Germinal center (tissue), 1 donor: ENCODE measurements at regions not wholly inside any gene's neighbourhood (a gene's known extent, or its start where the extent isn't known, plus 50 kb on each side); places are given as distances from the start of the nearest gene placed in this dataset.
"Not testable (repeated sequence)": the region's sequence is repeated elsewhere in the genome, so short reads cannot be mapped to it uniquely, and the experiment has no call there.

Experiments
- DNase-seq: peaks from one replicate; pipeline ENCODE4 v3.0.0; 2012; ENCODE audit warnings: mixed read lengths, low spot score

DNA sequence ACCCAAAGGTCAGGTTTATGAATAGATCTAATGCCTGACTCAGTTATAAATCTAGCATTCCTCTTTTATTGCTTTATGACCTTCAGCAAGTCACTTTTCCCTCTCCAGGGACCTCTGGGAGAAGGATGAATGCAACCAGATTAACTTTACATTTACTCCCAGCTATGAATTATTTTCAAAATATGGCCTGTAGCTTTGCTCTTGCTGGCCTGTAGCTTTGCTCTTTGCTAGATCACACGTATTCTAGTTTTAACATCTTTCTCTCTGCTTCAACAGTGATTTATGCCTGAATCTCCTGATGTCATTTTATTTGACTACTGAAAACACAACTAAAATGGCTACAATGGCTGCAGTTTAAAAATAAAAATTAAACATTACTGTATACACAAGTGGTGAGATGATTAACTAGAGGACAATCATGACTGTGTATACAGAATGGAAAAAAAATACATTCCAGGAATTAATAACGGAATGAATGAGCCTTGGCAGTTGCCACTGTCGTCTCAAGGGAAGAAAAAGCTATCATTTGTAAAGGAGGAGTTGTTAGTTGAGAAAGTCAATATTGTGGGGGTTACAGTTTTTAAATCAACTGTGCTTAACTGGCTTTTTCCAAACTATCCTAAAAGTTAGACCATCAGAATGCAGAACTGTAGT, 434.5 kb upstream of the GOT2 start:
- DNase-seq: no peak

- DNase-seq: no peak
Measured at GRCh38 chr16:59164461-59164860, 430.3 kb upstream of the GOT2 start.

DNA sequence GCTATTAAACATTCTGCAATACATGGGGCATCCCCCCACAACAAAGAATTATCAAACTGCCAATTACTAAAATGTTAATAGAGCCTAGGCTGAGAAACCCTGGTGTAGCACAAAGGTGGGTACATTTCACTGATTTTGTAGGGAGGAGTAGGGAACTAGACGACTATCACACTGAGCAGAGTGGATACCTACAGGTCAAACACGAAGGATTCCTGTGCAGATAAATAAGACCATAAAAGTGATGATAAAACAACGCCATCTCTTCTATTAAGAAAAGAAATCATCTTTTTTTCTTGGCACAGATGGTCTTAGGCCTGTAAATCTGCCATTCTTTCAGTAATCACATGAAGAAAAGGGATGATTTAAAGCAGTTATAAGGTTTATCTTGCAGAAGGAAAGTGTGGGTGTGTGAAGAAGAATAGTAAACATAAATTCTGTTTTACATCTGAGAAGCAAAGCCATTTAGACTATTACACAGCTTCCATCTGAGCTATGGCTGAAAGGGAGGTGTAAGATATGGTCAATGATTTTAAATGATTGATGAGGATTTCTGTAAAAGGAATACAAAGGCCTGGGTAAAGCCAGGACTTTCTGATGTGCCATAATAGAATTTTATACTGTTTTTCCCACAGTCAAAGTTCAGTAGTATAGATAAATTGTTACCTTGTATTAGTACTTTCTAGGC, 429.4 kb upstream of the GOT2 start:
- DNase-seq: no peak

GRCh38 chr16:59161679-59162078, 427.6 kb upstream of the GOT2 start:
- DNase-seq: no peak

GRCh38 chr16:59154295-59154694, 420.2 kb upstream of the GOT2 start:
- DNase-seq: no peak

- no peak for DNase-seq
Measured at GRCh38 chr16:59148769-59149155, 414.6 kb upstream of the GOT2 start.

- DNase-seq: no peak
Measured at GRCh38 chr16:59148056-59148768, 414.1 kb upstream of the GOT2 start.

- DNase-seq: no peak
Measured at GRCh38 chr16:59146140-59146539, 412.0 kb upstream of the GOT2 start.

DNA sequence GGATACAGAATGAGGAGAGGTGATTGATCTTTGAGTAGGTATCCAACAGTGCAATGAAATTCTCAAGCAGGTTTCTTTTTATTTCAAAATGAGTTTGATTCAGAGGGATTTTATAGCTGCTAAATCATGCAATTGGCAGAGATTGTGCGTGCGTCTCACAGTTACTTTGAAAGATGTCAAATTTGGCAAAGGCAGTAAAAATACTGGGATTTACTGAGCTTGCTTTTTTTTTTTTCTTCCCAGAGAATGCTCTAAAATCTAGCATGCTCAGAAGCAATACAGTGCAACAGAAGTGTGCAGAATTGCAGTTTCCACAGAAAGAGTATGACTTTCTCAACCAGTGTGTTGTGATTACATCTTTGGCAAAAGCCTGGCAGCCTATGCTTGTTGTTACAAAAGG, 410.7 kb upstream of the GOT2 start:
- no peak for DNase-seq

- no peak for DNase-seq
Measured at GRCh38 chr16:59144326-59144725, 410.2 kb upstream of the GOT2 start.

GRCh38 chr16:59126486-59126885, 392.4 kb upstream of the GOT2 start:
- no peak for DNase-seq

GRCh38 chr16:59124056-59124455, 389.9 kb upstream of the GOT2 start:
- DNase-seq: no peak

DNA sequence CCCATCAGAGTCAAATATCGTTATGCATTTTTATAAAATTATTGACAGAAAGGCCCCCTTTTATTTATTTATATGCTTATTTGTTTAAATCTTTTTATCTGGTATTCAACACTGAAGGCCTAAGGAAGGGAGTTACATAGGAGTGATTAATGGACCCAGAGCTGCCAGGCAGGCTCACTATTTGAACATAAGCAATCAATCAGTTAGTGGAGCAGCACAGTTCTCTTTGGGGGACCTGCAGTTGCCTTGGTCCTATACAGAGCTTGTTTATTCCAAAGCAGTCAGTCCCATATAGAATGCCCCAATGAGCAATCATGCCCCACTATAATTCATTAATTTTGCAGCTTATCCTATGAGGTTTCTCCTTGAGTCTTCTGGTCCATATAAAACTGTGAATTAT, 389.4 kb upstream of the GOT2 start:
- no peak for DNase-seq

DNA sequence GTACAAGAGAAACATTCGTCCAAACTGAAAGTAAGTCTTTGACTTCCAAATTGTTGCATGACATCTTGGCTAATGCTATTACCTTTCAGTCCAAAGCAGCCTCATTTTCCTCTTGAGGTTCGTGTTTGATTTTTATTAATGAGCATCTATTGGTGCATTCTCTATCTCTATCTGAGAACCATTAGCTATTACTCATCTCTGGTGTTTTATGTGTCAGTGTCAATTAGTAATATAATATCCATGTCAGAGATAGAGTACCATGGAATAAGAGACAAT, 388.1 kb upstream of the GOT2 start:
- no peak for DNase-seq

GRCh38 chr16:59121411-59122261, 387.5 kb upstream of the GOT2 start:
- DNase-seq: no peak

DNA sequence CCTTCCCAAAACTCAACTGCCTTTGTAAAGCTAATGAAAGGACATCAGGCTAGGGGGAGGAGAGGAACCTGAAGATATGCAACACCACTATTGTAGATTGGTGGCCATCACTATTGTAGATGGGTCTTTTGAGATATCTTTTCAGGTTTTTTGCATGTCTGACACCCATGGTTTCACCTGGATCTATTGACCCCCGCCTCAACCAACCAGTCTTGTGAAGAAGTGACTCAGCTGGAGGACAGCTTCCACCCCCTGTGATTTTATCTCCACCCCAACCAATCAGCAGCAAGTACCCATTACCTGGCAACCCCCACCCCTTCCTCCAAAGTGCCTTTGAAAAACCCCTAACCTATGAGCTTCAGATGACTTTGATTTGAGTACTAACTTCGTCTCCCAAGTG, 382.6 kb upstream of the GOT2 start:
- no peak for DNase-seq

DNA sequence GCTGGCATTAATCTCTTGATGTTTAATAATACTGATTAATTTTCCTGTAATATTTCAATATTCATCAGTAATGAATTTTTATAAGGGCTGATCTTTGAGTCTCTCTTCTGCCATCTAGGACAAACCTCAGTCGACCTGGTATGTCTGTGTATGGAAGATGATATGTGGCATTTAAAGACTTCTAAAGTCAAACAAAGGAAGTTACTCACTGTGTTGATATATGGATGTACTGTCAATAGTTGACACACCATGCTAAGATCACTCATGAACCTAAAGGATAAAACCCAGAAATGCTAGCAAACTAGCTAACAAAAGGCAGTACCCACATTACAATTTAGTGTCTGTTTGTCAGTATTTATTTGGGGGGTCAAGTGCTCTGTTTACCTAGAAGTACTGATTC, 380.7 kb upstream of the GOT2 start:
- no peak for DNase-seq

DNA sequence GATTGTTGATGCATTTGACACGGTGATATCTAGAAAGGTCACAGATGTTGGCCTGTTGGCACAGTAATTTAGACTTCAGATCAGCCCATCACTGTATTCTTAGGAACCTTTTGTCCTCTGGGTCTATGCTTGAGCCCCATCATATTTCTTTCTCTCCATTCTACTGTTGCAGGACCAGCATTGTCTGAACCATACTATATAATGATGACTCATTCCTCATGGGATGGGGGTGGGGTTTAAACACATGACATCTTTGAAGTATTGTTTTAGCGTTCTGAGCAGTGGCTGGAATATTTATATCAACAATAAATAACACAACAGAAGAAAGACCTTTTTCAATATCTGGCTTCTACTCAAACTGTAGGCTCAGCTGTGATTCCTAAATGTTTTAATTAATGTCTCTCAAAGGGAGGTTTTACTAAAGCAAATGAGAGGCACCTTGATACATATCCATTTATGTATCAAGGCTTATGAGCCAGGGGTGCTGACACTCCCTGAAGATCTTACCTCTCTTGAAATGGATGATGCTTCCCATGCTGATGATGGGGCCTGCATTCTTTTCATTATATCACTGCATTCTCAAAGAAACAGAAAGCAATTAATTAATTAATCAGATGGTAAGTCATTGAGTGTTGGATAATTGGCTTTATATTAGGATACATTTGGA, 379.0 kb upstream of the GOT2 start:
- DNase-seq: no peak

- no peak for DNase-seq
Measured at GRCh38 chr16:59111280-59111679, 377.2 kb upstream of the GOT2 start.

DNA sequence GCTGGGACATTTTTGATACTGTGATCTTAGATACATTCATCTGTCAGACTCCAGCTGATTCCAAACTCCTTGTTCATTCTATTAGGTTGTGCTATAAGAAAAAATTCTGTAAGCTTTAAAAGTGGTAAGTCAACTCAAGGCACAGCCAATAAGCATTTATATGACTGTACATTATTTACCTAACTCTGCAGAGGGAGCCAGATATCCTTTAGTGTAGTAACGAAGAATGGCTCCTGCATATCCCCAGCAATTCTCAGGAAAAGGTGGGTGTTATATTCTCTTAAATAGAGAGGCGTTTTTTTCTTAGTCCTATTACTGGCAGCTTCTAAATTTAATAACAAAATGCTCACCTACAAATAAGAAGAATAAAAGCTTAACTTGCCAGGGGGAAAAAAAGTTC, 374.3 kb upstream of the GOT2 start:
- no peak for DNase-seq

DNA sequence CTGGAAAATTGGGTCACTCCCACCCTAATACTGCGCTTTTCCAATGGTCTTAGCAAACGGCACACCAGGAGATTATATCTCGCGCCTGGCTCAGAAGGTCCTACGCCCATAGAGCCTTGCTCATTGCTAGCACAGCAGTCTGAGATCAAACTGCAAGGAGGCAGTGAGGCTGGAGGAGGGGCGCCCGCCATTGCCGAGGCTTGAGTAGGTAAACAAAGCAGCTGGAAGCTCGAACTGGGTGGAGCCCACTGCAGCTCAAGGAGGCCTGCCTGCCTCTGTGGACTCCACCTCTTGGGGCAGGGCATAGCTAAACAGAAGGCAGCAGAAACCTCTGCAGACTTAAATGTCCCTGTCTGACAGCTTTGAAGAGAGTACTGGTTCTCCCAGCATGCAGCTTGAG, 362.6 kb upstream of the GOT2 start:
- not testable (repeated sequence) for DNase-seq

- no peak for DNase-seq
Measured at GRCh38 chr16:59090541-59090940, 356.4 kb upstream of the GOT2 start.
